ENCODE measurements at regions not wholly inside any gene's neighbourhood (a gene's known extent, or its start where the extent isn't known, plus 50 kb on each side); places are given as distances from the start of the nearest gene placed in this dataset.
"Not testable (repeated sequence)": the region's sequence is repeated elsewhere in the genome, so short reads cannot be mapped to it uniquely, and the experiment has no call there.

DNA sequence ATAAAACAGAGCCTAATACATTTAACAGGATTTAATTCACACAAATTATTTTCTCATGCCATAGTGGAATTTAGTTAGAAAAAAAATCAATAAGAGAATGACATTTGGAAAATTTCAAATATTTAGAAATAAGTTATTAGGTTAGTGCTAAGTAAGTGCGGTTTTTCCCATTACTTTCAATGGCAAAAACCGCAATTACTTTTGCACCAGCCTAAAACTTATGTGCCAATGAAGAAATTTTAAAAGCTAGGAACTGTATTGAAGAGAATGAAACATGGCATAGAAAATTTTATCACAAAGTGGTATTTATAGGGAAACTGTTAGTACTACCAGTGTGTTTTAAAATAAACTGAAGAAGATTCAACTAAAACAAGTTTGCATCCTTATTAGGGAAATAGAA, 228.3 kb upstream of the FKBP1C start:
- Mint-ChIP-seq H3K27me3 (no peaks in the 10 kb centered on the region), H3K4me3 (no peak overlapping the region), H3K27ac (no peak overlapping the region), H3K9me3 (peaks cover 3 to 11% (median 3%) of the 10 kb centered on the region in 3 donors), H3K4me1 (no peaks in the 10 kb centered on the region), H3K36me3 (no peaks in the 10 kb centered on the region)

DNA sequence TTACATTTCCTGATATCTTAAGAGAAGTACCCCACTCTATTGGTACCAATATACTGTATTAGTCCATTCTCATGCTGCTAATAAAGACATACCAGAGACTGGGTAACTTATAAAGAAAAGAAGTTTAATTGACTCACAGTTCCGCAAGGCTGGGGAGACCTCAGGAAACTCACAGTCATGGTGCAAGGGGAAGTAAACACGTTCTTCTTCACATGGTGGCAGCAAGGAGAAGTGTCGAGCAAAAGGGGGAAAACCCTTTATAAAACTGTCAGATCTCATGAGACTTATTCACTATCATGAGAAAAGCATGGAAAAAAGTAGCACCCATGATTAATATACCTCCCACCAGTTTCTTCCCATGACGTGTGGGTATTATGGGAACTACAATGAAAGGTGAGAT, 219.6 kb upstream of the FKBP1C start:
- not testable (repeated sequence) for H3K27me3 Mint-ChIP-seq, H3K36me3 Mint-ChIP-seq, H3K27ac Mint-ChIP-seq, H3K4me1 Mint-ChIP-seq, H3K4me3 Mint-ChIP-seq
- peaks cover 1 to 14% (median 2%) of the 10 kb centered on the region in 3 donors for H3K9me3 Mint-ChIP-seq

GRCh38 chr6:62993951-62994350, 217.3 kb upstream of the FKBP1C start:
- no peaks in the 10 kb centered on the region for H3K27me3 Mint-ChIP-seq
- H3K27ac Mint-ChIP-seq, result no peak overlapping the region
- H3K36me3 Mint-ChIP-seq, result no peaks in the 10 kb centered on the region
- H3K9me3 Mint-ChIP-seq, result peaks cover 0 to 6% (median 2%) of the 10 kb centered on the region in 3 donors
- H3K4me3 Mint-ChIP-seq, result no peak overlapping the region
- H3K4me1 Mint-ChIP-seq, result no peaks in the 10 kb centered on the region

- H3K4me1 Mint-ChIP-seq, result no peaks in the 10 kb centered on the region
- H3K9me3 Mint-ChIP-seq, result peaks cover 0 to 2% (median 0%) of the 10 kb centered on the region in 3 donors
- H3K27me3 Mint-ChIP-seq, result no peaks in the 10 kb centered on the region
- H3K4me3 Mint-ChIP-seq, result no peak overlapping the region
- H3K36me3 Mint-ChIP-seq, result no peaks in the 10 kb centered on the region
- no peak overlapping the region for H3K27ac Mint-ChIP-seq
These were observed 213.2 kb upstream of the FKBP1C start for GRCh38 chr6:62998022-62998421.

DNA sequence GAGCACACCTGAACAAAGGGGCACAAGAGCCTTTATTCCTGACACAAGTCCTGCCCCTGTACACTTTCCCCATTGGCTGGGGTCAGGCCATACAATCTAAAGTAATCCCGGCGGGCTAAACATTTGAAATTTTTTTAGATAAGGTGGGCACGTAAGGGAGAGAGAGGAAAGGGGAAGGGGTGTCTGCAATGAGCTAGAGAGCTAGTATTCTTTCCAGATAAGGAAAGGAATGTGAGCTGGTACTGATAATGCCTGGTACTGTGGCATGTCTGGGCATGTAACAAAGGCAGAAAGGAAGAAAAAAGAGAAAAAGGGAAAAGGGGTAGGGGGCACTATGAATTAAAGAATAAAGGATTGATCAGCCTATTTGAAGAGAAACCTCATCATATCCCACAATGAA, 212.0 kb upstream of the FKBP1C start:
- not testable (repeated sequence) for H3K4me3 Mint-ChIP-seq, H3K36me3 Mint-ChIP-seq, H3K27ac Mint-ChIP-seq, H3K4me1 Mint-ChIP-seq, H3K9me3 Mint-ChIP-seq, H3K27me3 Mint-ChIP-seq

DNA sequence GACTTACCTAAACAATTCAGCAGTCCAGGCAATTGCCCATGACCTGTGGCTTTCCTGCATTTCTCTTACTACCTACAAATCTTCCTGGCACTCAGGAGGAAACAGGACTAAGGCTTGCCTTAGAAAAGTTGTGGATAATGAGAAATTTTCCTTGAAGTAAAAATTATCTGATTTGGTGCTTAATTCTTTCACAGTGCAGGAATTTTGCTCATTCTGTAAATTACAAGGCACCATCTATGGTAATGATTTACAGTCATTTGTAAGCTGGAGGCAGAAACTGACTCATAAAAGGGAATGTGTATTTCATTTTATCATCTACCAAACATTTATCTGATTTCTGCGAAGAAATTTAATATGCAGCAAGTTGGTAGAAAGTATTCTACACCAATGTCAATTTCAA, 211.5 kb upstream of the FKBP1C start:
- no peaks in the 10 kb centered on the region for H3K27me3 Mint-ChIP-seq
- H3K36me3 Mint-ChIP-seq, result no peaks in the 10 kb centered on the region
- no peak overlapping the region for H3K27ac Mint-ChIP-seq
- H3K4me1 Mint-ChIP-seq, result no peaks in the 10 kb centered on the region
- H3K9me3 Mint-ChIP-seq, result peaks cover 0 to 2% (median 0%) of the 10 kb centered on the region in 3 donors
- no peak overlapping the region for H3K4me3 Mint-ChIP-seq

DNA sequence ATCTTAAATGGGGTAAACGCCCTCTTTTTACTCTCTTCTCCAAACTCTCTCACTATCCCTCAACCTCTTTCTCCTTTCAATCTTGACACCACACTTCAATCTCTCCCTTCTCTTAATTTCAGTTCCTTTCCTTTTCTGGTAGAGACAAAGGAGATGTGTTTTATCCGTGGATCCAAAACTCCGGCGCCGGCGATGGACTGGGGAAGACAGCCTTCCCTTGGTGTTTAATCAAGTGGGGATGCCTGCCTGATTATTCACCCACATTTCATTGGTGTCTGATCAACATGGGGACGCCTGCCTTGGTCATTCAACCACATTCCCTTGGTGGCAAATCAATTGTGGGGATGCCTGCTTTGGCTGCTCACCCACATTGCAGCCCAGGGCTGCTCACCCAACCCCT, 205.3 kb upstream of the FKBP1C start:
- H3K4me1 Mint-ChIP-seq, H3K36me3 Mint-ChIP-seq, H3K27me3 Mint-ChIP-seq, H3K4me3 Mint-ChIP-seq, H3K9me3 Mint-ChIP-seq: not testable (repeated sequence)
- peak overlapping the region in 1 of 3 donors; percentile 35 for H3K27ac Mint-ChIP-seq

DNA sequence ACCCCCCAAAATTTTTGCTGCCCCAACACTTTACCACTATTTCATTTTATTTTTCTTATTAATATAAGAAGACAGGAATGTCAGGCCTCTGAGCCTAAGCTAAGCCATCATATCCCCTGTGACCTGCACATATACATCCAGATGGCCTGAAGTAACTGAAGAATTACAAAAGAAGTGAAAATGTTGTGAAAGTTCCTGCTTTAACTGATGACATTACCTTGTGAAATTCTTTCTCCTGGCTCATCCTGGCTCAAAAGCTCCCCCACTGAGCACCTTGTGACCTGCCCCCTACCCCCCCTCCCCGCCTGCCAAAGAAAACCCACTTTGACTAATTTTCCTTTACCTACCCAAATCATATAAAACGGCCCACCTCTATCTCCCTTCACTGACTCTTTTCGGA, 200.3 kb upstream of the FKBP1C start:
- H3K9me3 Mint-ChIP-seq, H3K27me3 Mint-ChIP-seq, H3K27ac Mint-ChIP-seq, H3K4me3 Mint-ChIP-seq, H3K36me3 Mint-ChIP-seq, H3K4me1 Mint-ChIP-seq: not testable (repeated sequence)

- Mint-ChIP-seq H3K36me3 (no peaks in the 10 kb centered on the region), H3K4me1 (no peaks in the 10 kb centered on the region), H3K9me3 (no peaks in the 10 kb centered on the region), H3K4me3 (no peak overlapping the region), H3K27me3 (no peaks in the 10 kb centered on the region), H3K27ac (no peak overlapping the region)
These were observed 197.0 kb upstream of the FKBP1C start for GRCh38 chr6:63014290-63014689.

DNA sequence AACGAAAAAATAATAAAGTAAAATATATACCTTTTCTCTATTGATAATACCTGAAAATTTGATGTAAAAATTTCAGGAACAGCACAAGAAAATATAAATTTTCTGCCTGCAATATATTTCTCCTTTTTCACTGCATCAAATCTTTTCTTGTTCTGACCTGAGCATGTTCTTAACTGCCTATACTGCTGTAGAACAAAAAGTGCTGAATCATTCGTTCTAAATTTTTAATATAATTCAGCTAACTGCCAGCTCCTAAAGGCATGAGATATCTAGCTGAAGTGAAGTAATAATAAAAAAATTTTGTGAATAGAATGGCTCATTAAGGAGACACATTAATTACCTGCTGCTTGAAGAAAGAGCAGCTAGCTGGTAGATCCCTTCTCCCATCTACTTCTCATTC, 188.6 kb upstream of the FKBP1C start:
- Mint-ChIP-seq H3K36me3 (no peaks in the 10 kb centered on the region), H3K4me3 (no peak overlapping the region), H3K27me3 (no peaks in the 10 kb centered on the region), H3K9me3 (no peaks in the 10 kb centered on the region), H3K4me1 (no peaks in the 10 kb centered on the region), H3K27ac (no peak overlapping the region)

- no peaks in the 10 kb centered on the region for H3K27me3 Mint-ChIP-seq
- H3K36me3 Mint-ChIP-seq, result no peaks in the 10 kb centered on the region
- H3K4me1 Mint-ChIP-seq, result no peaks in the 10 kb centered on the region
- H3K27ac Mint-ChIP-seq, result no peak overlapping the region
- no peak overlapping the region for H3K4me3 Mint-ChIP-seq
- no peaks in the 10 kb centered on the region for H3K9me3 Mint-ChIP-seq
These were observed 187.5 kb upstream of the FKBP1C start for GRCh38 chr6:63023726-63024125.

GRCh38 chr6:63049216-63049615, 162.1 kb upstream of the FKBP1C start:
- no peaks in the 10 kb centered on the region for H3K27me3 Mint-ChIP-seq
- H3K4me3 Mint-ChIP-seq, result no peak overlapping the region
- no peak overlapping the region for H3K27ac Mint-ChIP-seq
- peaks cover 1% of the 10 kb centered on the region for H3K36me3 Mint-ChIP-seq
- no peaks in the 10 kb centered on the region for H3K4me1 Mint-ChIP-seq
- peaks cover 0 to 3% (median 2%) of the 10 kb centered on the region in 3 donors for H3K9me3 Mint-ChIP-seq

GRCh38 chr6:63053206-63053605, 158.1 kb upstream of the FKBP1C start:
- not testable (repeated sequence) for H3K4me1 Mint-ChIP-seq, H3K27ac Mint-ChIP-seq, H3K4me3 Mint-ChIP-seq, H3K27me3 Mint-ChIP-seq, H3K36me3 Mint-ChIP-seq, H3K9me3 Mint-ChIP-seq

DNA sequence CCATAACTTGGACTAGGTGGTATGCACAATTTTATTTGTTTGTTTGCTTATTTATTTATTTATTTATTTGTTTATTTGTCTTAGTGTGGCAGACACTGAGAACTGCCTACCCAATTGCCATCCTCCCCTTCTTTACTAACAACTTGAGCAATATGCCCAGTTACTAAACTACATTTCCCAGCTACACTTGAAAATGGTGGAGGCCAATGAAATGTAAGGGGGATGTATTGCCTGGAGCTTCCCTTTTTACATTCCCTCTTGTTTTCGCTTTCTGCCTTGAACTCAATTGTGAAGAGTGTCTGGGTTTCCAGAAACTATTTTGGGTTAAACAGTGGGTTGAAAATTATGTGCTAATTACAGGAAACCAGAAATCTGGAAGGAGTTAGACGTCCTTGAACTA, 152.7 kb upstream of the FKBP1C start:
- Mint-ChIP-seq H3K27me3 (no peaks in the 10 kb centered on the region), H3K27ac (no peak overlapping the region), H3K9me3 (peaks cover 0 to 4% (median 2%) of the 10 kb centered on the region in 3 donors), H3K4me1 (no peaks in the 10 kb centered on the region), H3K4me3 (no peak overlapping the region), H3K36me3 (peaks cover 1% of the 10 kb centered on the region)

DNA sequence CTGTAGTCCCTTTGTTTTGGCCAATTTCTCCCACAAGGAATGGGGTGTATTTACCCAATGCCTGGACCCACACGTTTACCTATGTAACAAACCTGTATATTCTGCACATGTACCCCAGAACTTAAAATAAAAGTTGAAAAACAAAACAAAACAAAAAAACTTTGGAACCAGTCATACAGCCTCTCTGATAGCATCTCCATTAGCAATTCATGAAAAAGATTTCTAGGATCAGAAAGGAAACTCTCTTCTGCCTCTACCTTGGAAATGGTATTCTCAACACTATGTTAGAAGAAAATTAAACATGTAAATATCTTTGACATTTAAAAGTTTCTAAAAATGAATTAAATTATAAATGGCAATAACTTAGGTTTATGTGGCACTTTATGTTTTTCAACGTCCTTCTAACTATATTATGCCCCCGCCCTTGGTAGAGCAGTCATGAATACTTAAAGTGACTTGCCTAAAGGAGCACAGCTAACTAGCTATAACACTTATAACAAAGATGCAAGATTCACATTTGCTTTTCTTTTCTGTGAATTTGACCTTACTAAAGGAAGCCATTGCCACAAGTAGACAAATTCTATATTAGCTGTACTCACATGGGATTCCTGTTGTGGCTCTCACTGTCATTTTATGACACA, 147.5 kb upstream of the FKBP1C start:
- Mint-ChIP-seq H3K27me3 (no peaks in the 10 kb centered on the region), H3K4me3 (no peak overlapping the region), H3K4me1 (no peaks in the 10 kb centered on the region), H3K9me3 (peaks cover 0 to 4% (median 2%) of the 10 kb centered on the region in 3 donors), H3K36me3 (no peaks in the 10 kb centered on the region), H3K27ac (no peak overlapping the region)

DNA sequence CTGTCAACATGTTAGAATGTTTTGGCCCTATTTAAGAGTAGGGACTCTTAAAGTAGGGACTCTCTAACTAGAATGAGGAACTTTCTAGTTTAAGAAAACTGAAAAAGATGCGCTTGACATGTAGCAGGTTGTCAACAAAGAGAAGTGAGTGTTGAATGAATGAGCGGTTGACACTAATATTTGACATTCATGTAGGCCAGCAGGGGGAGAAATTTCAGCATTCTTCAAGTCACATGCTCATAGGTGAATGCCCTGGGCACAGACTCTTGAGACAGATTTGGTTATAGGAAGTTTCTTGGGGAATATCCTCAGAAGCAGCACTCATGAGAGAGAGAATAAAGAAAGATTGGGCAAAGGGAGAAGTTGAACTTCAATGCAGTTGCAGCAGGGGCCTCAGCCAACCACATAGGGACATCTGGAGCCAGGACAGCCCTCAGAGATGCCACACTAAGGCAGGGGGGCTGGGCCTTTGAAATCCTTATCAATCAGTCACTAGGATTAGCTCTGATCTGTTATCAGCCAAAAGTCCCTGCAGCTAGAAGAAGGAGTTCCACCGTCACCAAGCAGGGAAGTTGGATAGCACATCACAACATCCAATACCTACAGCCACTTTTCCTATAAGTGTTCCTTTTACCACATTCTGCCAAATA, 145.1 kb upstream of the FKBP1C start:
- Mint-ChIP-seq H3K4me1 (no peaks in the 10 kb centered on the region), H3K9me3 (peaks cover 0 to 4% (median 2%) of the 10 kb centered on the region in 3 donors), H3K27ac (no peak overlapping the region), H3K4me3 (no peak overlapping the region), H3K36me3 (no peaks in the 10 kb centered on the region), H3K27me3 (no peaks in the 10 kb centered on the region)

Measured in IgD-negative memory B cell (primary cell).